ENCODE measurements at regions not wholly inside any gene's neighbourhood (a gene's known extent, or its start where the extent isn't known, plus 50 kb on each side); places are given as distances from the start of the nearest gene placed in this dataset.

GRCh38 chr9:7861086-7861485 lies 61.5 kb upstream of the DMAC1 start:
- Histone ChIP-seq H3K56ac (ENCODE audit: insufficient read length, low read depth, low read length) (no peak overlapping the region), H3K4ac (ENCODE audit: low read depth, low read length) (no peak overlapping the region), H3K79me2 (ENCODE audit: insufficient read depth, low read length) (no peaks in the 10 kb centered on the region), H3K79me1 (ENCODE audit: insufficient read depth, low read depth, low read length, poor library complexity, severe bottlenecking) (no peaks in the 10 kb centered on the region), H2BK15ac (ENCODE audit: low read depth, low read length) (no peak overlapping the region), H4K91ac (ENCODE audit: insufficient read length, low read depth, low read length) (no peak overlapping the region), H3K23ac (ENCODE audit: insufficient read length, low read depth, low read length) (no peak overlapping the region), H4K20me1 (ENCODE audit: control insufficient read depth, insufficient read depth, insufficient read length) (no peaks in the 10 kb centered on the region), H3K9ac (ENCODE audit: extremely low read depth, insufficient read length, low read length) (no peak overlapping the region), H3T11ph (ENCODE audit: low read length) (no peak overlapping the region), H3K27me3 (ENCODE audit: insufficient read depth, low read length) (no peaks in the 10 kb centered on the region), H4K8ac (replicated peaks; ENCODE audit: insufficient read length, low read depth, low read length) (no peak overlapping the region), H2BK120ac (ENCODE audit: low read depth, low read length, poor library complexity, severe bottlenecking) (no peak overlapping the region), H2AFZ (ENCODE audit: low read length) (no peak overlapping the region), H2AK5ac (ENCODE audit: insufficient read length, low read length) (no peak overlapping the region), H3K14ac (ENCODE audit: insufficient read depth, low read length) (no peak overlapping the region), H3K23me2 (ENCODE audit: insufficient read length, low read depth, low read length, poor library complexity, severe bottlenecking) (no peaks in the 10 kb centered on the region), H4K5ac (ENCODE audit: insufficient read length, low read depth, low read length) (no peak overlapping the region), H3K4me1 (ENCODE audit: insufficient read depth, low read length) (no peaks in the 10 kb centered on the region), H3K9me3 (ENCODE audit: control insufficient read depth, low read depth, low read length) (no peaks in the 10 kb centered on the region), H3K4me2 (ENCODE audit: insufficient read depth, insufficient read length, low read length) (no peak overlapping the region), H2BK5ac (ENCODE audit: insufficient read length, low read length) (no peak overlapping the region), H3K27ac (ENCODE audit: insufficient read length, low read depth, low read length) (no peak overlapping the region), H2BK12ac (ENCODE audit: insufficient read length, low read depth, low read length) (no peak overlapping the region), H3K18ac (ENCODE audit: insufficient read length, low read depth, low read length) (no peak overlapping the region), H2BK20ac (ENCODE audit: low read depth, low read length, poor library complexity, severe bottlenecking) (no peak overlapping the region)
- H3K27ac Mint-ChIP-seq, result no peak overlapping the region
- H3K4me3 Mint-ChIP-seq, result no peak overlapping the region
- no peak for TF ChIP-seq CTCF (conservative IDR thresholded peaks at IDR 0.05)
- H3K4me1 Mint-ChIP-seq, result no peaks in the 10 kb centered on the region
- no peaks in the 10 kb centered on the region; the same call in 1 of the 2 replicates for H3K27me3 Mint-ChIP-seq (ENCODE audit: low read depth)
- no peaks in the 10 kb centered on the region for H3K9me3 Mint-ChIP-seq
- DNase-seq, result no peak
- no CpG with 5 or more reads among the region's 2 CpGs for WGBS (ENCODE audit: extremely low coverage, insufficient read length, low lambda C conversion rate)
- no peaks in the 10 kb centered on the region for H3K36me3 Mint-ChIP-seq (ENCODE audit: insufficient read depth in 1 of 3, low read depth in 3 of 3)

Data from H9 (cell line).